ENCODE measurements at regions not wholly inside any gene's neighbourhood (a gene's known extent, or its start where the extent isn't known, plus 50 kb on each side); places are given as distances from the start of the nearest gene placed in this dataset.

GRCh38 chr2:160898581-160899307 is 261.5 kb upstream of the TANK start:
- H3K4me1 Mint-ChIP-seq: no peaks in the 10 kb centered on the region
- peaks cover 45% of the 10 kb centered on the region for H3K27me3 Mint-ChIP-seq
- peaks cover 2% of the 10 kb centered on the region for H3K36me3 Mint-ChIP-seq (ENCODE audit: insufficient read depth)
- DNase-seq (ENCODE audit: low spot score in 2 of 2) (no peak), ATAC-seq (replicated peaks; ENCODE audit: extremely low read depth, poor library complexity, severe bottlenecking) (no peak)
- H3K27ac Mint-ChIP-seq (ENCODE audit: low read depth): no peak overlapping the region
- no peaks in the 10 kb centered on the region for H3K9me3 Mint-ChIP-seq
- H3K4me3 Mint-ChIP-seq: no peak overlapping the region

- ATAC-seq (replicated peaks; ENCODE audit: extremely low read depth, poor library complexity, severe bottlenecking) (no peak), DNase-seq (ENCODE audit: low spot score in 2 of 2) (no peak)
- Mint-ChIP-seq H3K27me3 (peaks cover 45% of the 10 kb centered on the region), H3K27ac (ENCODE audit: low read depth) (no peak overlapping the region), H3K36me3 (ENCODE audit: insufficient read depth) (peaks cover 2% of the 10 kb centered on the region), H3K4me1 (no peaks in the 10 kb centered on the region), H3K9me3 (no peaks in the 10 kb centered on the region), H3K4me3 (no peak overlapping the region)
Observed at GRCh38 chr2:160901613-160902012, 258.6 kb upstream of the TANK start.

- H3K36me3 Mint-ChIP-seq (ENCODE audit: insufficient read depth): no peaks in the 10 kb centered on the region
- no peak for ATAC-seq (replicated peaks; ENCODE audit: extremely low read depth, poor library complexity, severe bottlenecking)
- H3K4me3 Mint-ChIP-seq: no peak overlapping the region
- no peak overlapping the region for H3K27ac Mint-ChIP-seq (ENCODE audit: low read depth)
- no peaks in the 10 kb centered on the region for H3K9me3 Mint-ChIP-seq
- H3K4me1 Mint-ChIP-seq: no peaks in the 10 kb centered on the region
- DNase-seq (ENCODE audit: low spot score in 2 of 2): no peak
- H3K27me3 Mint-ChIP-seq: peaks cover 46% of the 10 kb centered on the region
Observed at GRCh38 chr2:160905862-160906261, 254.4 kb upstream of the TANK start.

- no peak overlapping the region for H3K4me3 Mint-ChIP-seq
- H3K27me3 Mint-ChIP-seq: peaks cover 44% of the 10 kb centered on the region
- H3K9me3 Mint-ChIP-seq: no peaks in the 10 kb centered on the region
- H3K27ac Mint-ChIP-seq (ENCODE audit: low read depth): no peak overlapping the region
- H3K36me3 Mint-ChIP-seq (ENCODE audit: insufficient read depth): no peaks in the 10 kb centered on the region
- ATAC-seq (replicated peaks; ENCODE audit: extremely low read depth, poor library complexity, severe bottlenecking) (no peak), DNase-seq (ENCODE audit: low spot score in 2 of 2) (no peak)
- no peaks in the 10 kb centered on the region for H3K4me1 Mint-ChIP-seq
Observed at GRCh38 chr2:160906878-160907277, 253.3 kb upstream of the TANK start.

GRCh38 chr2:160907738-160908137 is 252.5 kb upstream of the TANK start:
- Mint-ChIP-seq H3K4me3 (no peak overlapping the region), H3K27ac (ENCODE audit: low read depth) (no peak overlapping the region), H3K36me3 (ENCODE audit: insufficient read depth) (no peaks in the 10 kb centered on the region), H3K27me3 (peaks cover 36% of the 10 kb centered on the region), H3K9me3 (no peaks in the 10 kb centered on the region), H3K4me1 (no peaks in the 10 kb centered on the region)
- DNase-seq (ENCODE audit: low spot score in 2 of 2): no peak
- no peak for ATAC-seq (replicated peaks; ENCODE audit: extremely low read depth, poor library complexity, severe bottlenecking)

- DNase-seq (ENCODE audit: low spot score in 2 of 2): no peak
- H3K4me1 Mint-ChIP-seq: no peaks in the 10 kb centered on the region
- no peak for ATAC-seq (replicated peaks; ENCODE audit: extremely low read depth, poor library complexity, severe bottlenecking)
- no peaks in the 10 kb centered on the region for H3K36me3 Mint-ChIP-seq (ENCODE audit: insufficient read depth)
- no peak overlapping the region for H3K4me3 Mint-ChIP-seq
- H3K27me3 Mint-ChIP-seq: peaks cover 31% of the 10 kb centered on the region
- H3K27ac Mint-ChIP-seq (ENCODE audit: low read depth): no peak overlapping the region
- no peaks in the 10 kb centered on the region for H3K9me3 Mint-ChIP-seq
Observed at GRCh38 chr2:160908157-160908556, 252.1 kb upstream of the TANK start.

- DNase-seq (ENCODE audit: low spot score in 2 of 2): no peak
- Mint-ChIP-seq H3K27me3 (peaks cover 28% of the 10 kb centered on the region), H3K36me3 (ENCODE audit: insufficient read depth) (no peaks in the 10 kb centered on the region), H3K4me3 (no peak overlapping the region), H3K4me1 (no peaks in the 10 kb centered on the region), H3K9me3 (no peaks in the 10 kb centered on the region), H3K27ac (ENCODE audit: low read depth) (no peak overlapping the region)
- ATAC-seq (replicated peaks; ENCODE audit: extremely low read depth, poor library complexity, severe bottlenecking): no peak
Observed at GRCh38 chr2:160909781-160910242, 250.4 kb upstream of the TANK start.

- Mint-ChIP-seq H3K4me3 (no peak overlapping the region), H3K36me3 (ENCODE audit: insufficient read depth) (no peaks in the 10 kb centered on the region), H3K27me3 (peaks cover 28% of the 10 kb centered on the region), H3K4me1 (no peaks in the 10 kb centered on the region), H3K9me3 (no peaks in the 10 kb centered on the region), H3K27ac (ENCODE audit: low read depth) (no peak overlapping the region)
- ATAC-seq (replicated peaks; ENCODE audit: extremely low read depth, poor library complexity, severe bottlenecking) (no peak), DNase-seq (ENCODE audit: low spot score in 2 of 2) (no peak)
Observed at GRCh38 chr2:160910681-160911080, 249.5 kb upstream of the TANK start.

- Mint-ChIP-seq H3K4me1 (no peaks in the 10 kb centered on the region), H3K9me3 (no peaks in the 10 kb centered on the region), H3K27ac (ENCODE audit: low read depth) (no peak overlapping the region), H3K4me3 (no peak overlapping the region), H3K36me3 (ENCODE audit: insufficient read depth) (no peaks in the 10 kb centered on the region), H3K27me3 (peaks cover 28% of the 10 kb centered on the region)
- DNase-seq (ENCODE audit: low spot score in 2 of 2): no peak
- ATAC-seq (replicated peaks; ENCODE audit: extremely low read depth, poor library complexity, severe bottlenecking): no peak
Observed at GRCh38 chr2:160911258-160911657, 249.0 kb upstream of the TANK start.

GRCh38 chr2:160912276-160912675 is 248.0 kb upstream of the TANK start:
- Mint-ChIP-seq H3K27ac (ENCODE audit: low read depth) (no peak overlapping the region), H3K4me3 (no peak overlapping the region), H3K9me3 (no peaks in the 10 kb centered on the region), H3K4me1 (no peaks in the 10 kb centered on the region), H3K27me3 (peaks cover 22% of the 10 kb centered on the region), H3K36me3 (ENCODE audit: insufficient read depth) (no peaks in the 10 kb centered on the region)
- no peak for ATAC-seq (replicated peaks; ENCODE audit: extremely low read depth, poor library complexity, severe bottlenecking)
- no peak for DNase-seq (ENCODE audit: low spot score in 2 of 2)

GRCh38 chr2:160913323-160913722 is 246.9 kb upstream of the TANK start:
- H3K4me1 Mint-ChIP-seq: no peaks in the 10 kb centered on the region
- ATAC-seq (replicated peaks; ENCODE audit: extremely low read depth, poor library complexity, severe bottlenecking): no peak
- H3K27me3 Mint-ChIP-seq: peaks cover 17% of the 10 kb centered on the region
- no peak for DNase-seq (ENCODE audit: low spot score in 2 of 2)
- no peak overlapping the region for H3K4me3 Mint-ChIP-seq
- H3K9me3 Mint-ChIP-seq: no peaks in the 10 kb centered on the region
- H3K36me3 Mint-ChIP-seq (ENCODE audit: insufficient read depth): no peaks in the 10 kb centered on the region
- no peak overlapping the region for H3K27ac Mint-ChIP-seq (ENCODE audit: low read depth)

GRCh38 chr2:160914217-160914616 is 246.0 kb upstream of the TANK start:
- H3K27me3 Mint-ChIP-seq: peaks cover 9% of the 10 kb centered on the region
- no peaks in the 10 kb centered on the region for H3K9me3 Mint-ChIP-seq
- H3K4me3 Mint-ChIP-seq: no peak overlapping the region
- no peaks in the 10 kb centered on the region for H3K4me1 Mint-ChIP-seq
- no peak for ATAC-seq (replicated peaks; ENCODE audit: extremely low read depth, poor library complexity, severe bottlenecking)
- no peaks in the 10 kb centered on the region for H3K36me3 Mint-ChIP-seq (ENCODE audit: insufficient read depth)
- no peak for DNase-seq (ENCODE audit: low spot score in 2 of 2)
- H3K27ac Mint-ChIP-seq (ENCODE audit: low read depth): no peak overlapping the region

GRCh38 chr2:160916300-160916699 is 243.9 kb upstream of the TANK start:
- H3K4me3 Mint-ChIP-seq: no peak overlapping the region
- ATAC-seq (replicated peaks; ENCODE audit: extremely low read depth, poor library complexity, severe bottlenecking) (no peak), DNase-seq (ENCODE audit: low spot score in 2 of 2) (no peak)
- no peaks in the 10 kb centered on the region for H3K4me1 Mint-ChIP-seq
- no peaks in the 10 kb centered on the region for H3K36me3 Mint-ChIP-seq (ENCODE audit: insufficient read depth)
- no peaks in the 10 kb centered on the region for H3K9me3 Mint-ChIP-seq
- H3K27ac Mint-ChIP-seq (ENCODE audit: low read depth): no peak overlapping the region
- H3K27me3 Mint-ChIP-seq: peaks cover 15% of the 10 kb centered on the region
